ENCODE measurements at regions not wholly inside any gene's neighbourhood (a gene's known extent, or its start where the extent isn't known, plus 50 kb on each side); places are given as distances from the start of the nearest gene placed in this dataset.

GRCh38 chr5:27700526-27700925 lies 662.1 kb upstream of the CDH9 start:
- TF ChIP-seq CTCF (IDR thresholded peaks at IDR 0.05; ENCODE audit: extremely low read depth in 1 of 2, insufficient read depth in 1 of 2, low read depth in 1 of 2, low read length in 2 of 2) (no peak), POLR2A (IDR thresholded peaks at IDR 0.05; ENCODE audit: low read depth, low read length) (no peak)

Data from endothelial cell of umbilical vein (primary cell).